Lower leg skin (tissue), 4 donors: ENCODE measurements at regions not wholly inside any gene's neighbourhood (a gene's known extent, or its start where the extent isn't known, plus 50 kb on each side); places are given as distances from the start of the nearest gene placed in this dataset.
A peak's percentile ranks its signal among the peaks of the same experiment; 100 is the strongest.

Experiments used
- DNase-seq, 2 donors: peaks; one replicate each; pipeline ENCODE4 v3.0.0-alpha.2; 2019; ENCODE audit warnings: low spot score in 2 of 2
- H3K4me3 ChIP-seq: fragments of 200-600 bp; sonication (generic); 2 replicates; pipeline ENCODE4 v1.5.1; 2017; ENCODE audit warnings: mild to moderate bottlenecking, low read depth; ENCODE audit not compliant: poor library complexity, severe bottlenecking
- CTCF ChIP-seq, 3 donors: fragments of 450-650 bp; IDR thresholded peaks; one replicate each; pipeline ENCODE4 v1.5.1; 2016; ENCODE audit warnings: antibody characterized with exemption in 3 of 3, mild to moderate bottlenecking in 3 of 3, moderate library complexity in 2 of 3
- POLR2A ChIP-seq, 2 donors: fragments of 450-650 bp; IDR thresholded peaks; one replicate each; pipeline ENCODE4 v1.6.1; 2016 to 2017; ENCODE audit warnings: antibody characterized with exemption in 2 of 2, mild to moderate bottlenecking in 1 of 2, moderate library complexity in 1 of 2
- WGBS, 2 donors: methylation state at CpG; one replicate each; pipeline ENCODE4 v1.1.5; 2018; 5-methylcytosine and 5-hydroxymethylcytosine counted together
- intact Hi-C: fragments of 100-400 bp; cut with DNase I; formaldehyde crosslinking; loops from one replicate; pipeline ENCODE4 v1.15.0; 2023; ENCODE audit warnings: low total_unique reads

- no peak for DNase-seq
- intact Hi-C loops: no loop called here
- TF ChIP-seq CTCF (IDR thresholded peaks at IDR 0.05) (no peak), POLR2A (IDR thresholded peaks at IDR 0.05) (no peak)
- H3K4me3 ChIP-seq: no peak overlapping the region
- 63 to 64% methylated on average over 2 of the region's 2 CpGs for WGBS, 2 donors
Observed at GRCh38 chr6:139841794-139842215, 467.4 kb upstream of the CITED2 start.

GRCh38 chr6:139839506-139840156 is 465.2 kb upstream of the CITED2 start:
- 51 to 53% methylated on average over 7 of the region's 7 CpGs for WGBS, 2 donors
- H3K4me3 ChIP-seq: no peak overlapping the region
- DNase-seq: peak in 1 of 2 donors; percentile 49
- intact Hi-C loops: no loop called here
- TF ChIP-seq POLR2A (IDR thresholded peaks at IDR 0.05): no peak
- no peak for TF ChIP-seq CTCF (IDR thresholded peaks at IDR 0.05)

GRCh38 chr6:139834232-139834631 is 459.8 kb upstream of the CITED2 start:
- 65 to 77% methylated on average over 5 of the region's 5 CpGs for WGBS, 2 donors

GRCh38 chr6:139833592-139833991 is 459.1 kb upstream of the CITED2 start:
- intact Hi-C loops: no loop called here
- 86 to 88% methylated on average over 4 of the region's 4 CpGs for WGBS, 2 donors
- H3K4me3 ChIP-seq: no peak overlapping the region
- TF ChIP-seq POLR2A (IDR thresholded peaks at IDR 0.05) (no peak), CTCF (IDR thresholded peaks at IDR 0.05) (no peak)
- DNase-seq: no peak

More at GRCh38 chr6:139834232-139834631, 459.8 kb upstream of the CITED2 start:
- peak in 1 of 2 donors; percentile 22 for DNase-seq
- intact Hi-C loops: no loop called here
- H3K4me3 ChIP-seq: no peak overlapping the region
- TF ChIP-seq POLR2A (IDR thresholded peaks at IDR 0.05) (no peak), CTCF (IDR thresholded peaks at IDR 0.05) (no peak)

GRCh38 chr6:139832493-139833305 is 458.3 kb upstream of the CITED2 start:
- TF ChIP-seq POLR2A (IDR thresholded peaks at IDR 0.05) (no peak), CTCF (IDR thresholded peaks at IDR 0.05) (no peak)
- H3K4me3 ChIP-seq: no peak overlapping the region
- intact Hi-C loops: no loop called here
- 91 to 93% methylated on average over 15 of the region's 15 CpGs for WGBS, 2 donors
- DNase-seq: no peak
